Medulla oblongata (tissue), 1 donor: ENCODE measurements at regions not wholly inside any gene's neighbourhood (a gene's known extent, or its start where the extent isn't known, plus 50 kb on each side); places are given as distances from the start of the nearest gene placed in this dataset.
"Not testable (repeated sequence)": the region's sequence is repeated elsewhere in the genome, so short reads cannot be mapped to it uniquely, and the experiment has no call there.

ENCODE experiments used
- DNase-seq: peaks from one replicate; pipeline ENCODE4 v3.0.0-alpha.2; 2015; ENCODE audit errors: extremely low spot score

DNA sequence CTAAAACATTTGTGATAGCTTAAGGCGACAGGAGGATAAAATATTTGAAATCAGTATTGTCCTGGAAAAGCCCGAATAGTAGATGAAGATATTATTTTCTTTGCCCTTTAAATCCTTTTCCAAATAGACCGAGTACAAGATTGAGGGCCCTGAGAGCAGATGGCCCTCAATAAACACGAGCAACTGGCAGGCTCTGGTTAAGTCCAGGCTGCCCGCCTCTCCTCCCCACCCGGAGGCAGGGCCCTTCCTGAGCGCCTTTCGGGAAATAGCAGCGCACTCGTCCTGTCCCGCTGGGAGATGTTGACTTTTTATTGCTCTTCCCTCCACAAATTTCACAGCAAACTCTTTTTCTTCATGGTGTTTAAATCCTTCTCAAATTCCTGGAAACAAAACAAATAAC, 50.8 kb upstream of the MAX start:
- no peak for DNase-seq

DNA sequence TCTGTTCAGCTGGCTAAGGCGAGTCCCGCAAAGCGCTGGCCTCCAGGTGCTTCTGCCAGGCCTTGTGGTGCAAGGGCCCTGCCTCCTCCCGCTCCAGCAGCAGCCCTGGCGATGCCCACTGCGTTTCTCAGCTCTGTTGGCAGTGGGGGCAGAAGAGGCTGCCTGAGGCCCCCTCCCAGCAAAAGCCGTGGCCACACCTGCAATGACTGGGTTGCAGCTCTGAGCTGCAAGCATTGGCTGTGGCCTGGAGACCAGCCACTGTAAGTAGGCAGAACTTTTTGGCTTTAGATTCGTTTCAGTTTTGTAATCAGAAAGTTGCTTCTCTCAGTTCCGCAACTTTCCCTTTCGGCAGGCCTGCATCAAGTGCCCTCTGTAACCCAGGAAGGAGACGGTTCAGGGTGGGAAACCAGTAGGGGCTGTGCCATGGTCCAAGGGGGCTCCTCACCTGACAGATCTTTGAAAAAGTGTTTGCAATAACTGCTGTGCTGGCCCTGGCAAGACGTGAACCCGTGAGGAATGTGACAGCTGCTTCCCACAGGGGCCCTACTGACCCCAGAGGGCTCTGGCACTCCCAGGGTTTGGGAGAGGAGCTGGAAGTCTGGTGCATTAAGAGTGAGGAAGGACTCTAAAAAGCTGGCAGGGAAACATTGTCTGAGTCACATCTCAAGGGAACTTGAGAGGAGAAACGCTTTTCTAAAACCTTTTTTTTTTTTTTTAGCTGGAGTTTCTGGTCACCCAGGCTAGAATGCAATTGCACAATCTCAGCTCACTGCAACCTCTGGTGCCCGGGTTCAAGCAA, 54.5 kb upstream of the MAX start:
- peak; percentile 49 for DNase-seq

DNA sequence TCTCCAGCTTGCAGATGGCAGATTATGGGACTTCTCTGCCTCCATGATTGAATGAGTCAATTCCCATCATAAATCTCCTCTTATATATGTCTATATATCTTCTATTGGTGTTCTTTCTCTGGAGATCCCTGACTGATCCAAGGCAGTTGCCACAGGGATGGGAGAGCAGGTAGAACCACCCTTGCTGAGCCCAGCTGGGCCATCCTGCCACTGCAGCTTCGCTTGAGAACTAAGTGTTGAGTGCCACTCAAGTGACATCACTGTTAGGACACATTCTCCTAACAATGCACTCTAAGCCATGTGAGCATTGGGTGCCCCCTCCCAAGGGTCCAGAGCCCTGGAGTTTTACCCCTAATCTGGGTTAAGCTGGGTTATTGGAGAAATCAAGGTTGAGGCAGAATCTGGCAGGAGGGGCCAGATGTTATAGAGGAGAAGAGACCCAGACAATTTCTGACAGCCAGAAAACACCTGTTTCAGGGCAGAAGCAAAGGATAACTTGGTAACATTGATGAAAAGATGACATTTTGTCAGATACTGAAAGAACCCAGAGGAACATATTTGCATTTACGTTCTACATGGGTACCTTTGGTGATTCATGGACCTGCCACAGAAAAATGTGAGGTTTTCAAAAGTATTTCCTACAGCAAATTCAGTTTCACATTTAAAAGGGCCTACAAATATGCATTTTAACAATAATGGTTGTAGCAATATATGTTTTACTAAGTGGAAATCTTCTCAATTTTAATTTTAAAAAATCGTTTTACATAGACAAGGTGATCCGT, 57.2 kb upstream of the MAX start:
- DNase-seq, result no peak

DNA sequence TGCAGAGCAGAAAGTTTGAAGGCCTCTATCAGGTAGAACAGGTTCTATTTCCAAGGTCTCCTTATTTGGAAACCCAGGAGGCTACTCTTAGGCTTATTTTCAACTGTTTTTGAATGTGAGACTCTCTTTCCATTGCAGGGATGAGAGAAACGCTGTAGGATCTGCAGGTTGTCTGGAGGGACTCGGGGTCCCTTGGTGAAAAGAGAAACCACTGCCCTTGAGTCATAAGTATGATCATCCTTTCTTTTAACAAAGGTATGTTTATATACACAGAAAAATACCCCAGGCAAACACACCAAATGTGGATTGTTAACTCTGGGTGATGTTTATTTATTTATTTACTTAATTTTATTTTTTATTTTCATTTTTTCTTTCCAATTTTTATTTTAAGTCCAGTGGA, 57.8 kb upstream of the MAX start:
- DNase-seq, result no peak

DNA sequence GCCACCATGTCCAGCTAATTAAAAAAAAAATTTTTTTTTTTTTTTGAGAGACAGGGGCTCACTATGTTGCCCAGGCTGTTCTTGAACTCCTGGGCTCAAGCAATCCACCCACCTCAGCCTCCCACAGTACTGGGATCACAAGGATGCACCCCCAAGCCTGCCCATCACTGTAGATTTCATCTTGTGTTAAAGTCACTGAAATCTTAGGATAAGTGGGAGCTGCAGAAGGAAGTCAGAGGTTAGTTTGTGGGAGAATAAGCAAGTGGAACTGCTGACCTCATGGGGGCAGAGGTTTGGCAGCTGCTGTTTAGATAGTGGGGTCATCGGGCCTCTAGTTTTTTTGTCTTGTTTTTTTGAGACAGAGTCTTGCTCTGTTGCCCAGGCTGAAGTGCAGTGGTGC, 59.7 kb upstream of the MAX start:
- no peak for DNase-seq

DNA sequence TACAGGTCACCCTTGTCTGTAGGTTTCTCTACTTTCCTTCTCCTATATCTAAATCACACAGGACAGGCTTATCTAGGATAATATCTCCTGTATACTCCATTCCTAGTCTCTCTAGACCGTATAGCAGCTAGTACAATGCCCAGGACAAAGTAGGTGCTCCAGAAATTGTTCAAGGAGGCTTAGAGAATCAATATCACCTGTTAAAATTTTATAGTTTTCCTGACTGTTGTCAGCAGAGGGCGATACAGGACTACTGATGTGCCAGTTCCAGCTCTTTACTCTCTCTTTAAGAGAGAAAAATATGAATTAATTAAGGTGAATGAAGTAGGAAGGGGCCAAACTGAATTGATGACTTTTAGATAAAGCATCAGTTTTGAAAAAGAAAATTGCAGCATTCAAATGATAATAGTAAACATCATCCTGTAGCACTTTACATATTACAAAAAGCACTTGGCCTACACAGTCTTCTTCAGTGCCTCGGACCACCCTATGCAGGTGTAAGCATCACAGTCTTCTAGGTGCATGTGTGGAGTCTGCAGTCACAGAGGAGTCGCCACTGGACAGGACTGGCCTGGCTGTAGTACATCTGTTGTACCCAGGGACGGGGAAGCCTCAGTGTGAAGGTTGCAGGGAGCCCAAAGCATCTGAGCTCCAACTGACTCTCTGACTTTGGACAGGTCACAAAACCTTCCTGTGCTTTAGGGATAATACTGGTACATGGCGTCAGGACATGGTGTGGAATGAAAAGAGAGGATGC, 61.9 kb upstream of the MAX start:
- peak; percentile 78 for DNase-seq

DNA sequence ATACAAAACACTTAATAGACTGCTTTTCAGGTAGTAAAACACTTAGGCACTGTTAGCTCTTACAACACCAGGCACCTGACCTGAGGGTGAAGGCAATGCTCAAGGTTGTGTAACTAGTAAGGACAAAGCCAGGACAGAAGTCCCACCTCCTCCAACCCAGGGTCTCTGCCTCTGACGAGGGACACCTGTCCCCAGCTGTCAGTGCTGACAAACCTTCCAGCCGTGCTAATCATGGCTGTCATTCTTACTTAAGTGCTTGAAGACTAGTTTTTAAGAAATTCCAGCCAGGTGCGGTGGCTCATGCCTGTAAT, 62.5 kb upstream of the MAX start:
- DNase-seq, result no peak

DNA sequence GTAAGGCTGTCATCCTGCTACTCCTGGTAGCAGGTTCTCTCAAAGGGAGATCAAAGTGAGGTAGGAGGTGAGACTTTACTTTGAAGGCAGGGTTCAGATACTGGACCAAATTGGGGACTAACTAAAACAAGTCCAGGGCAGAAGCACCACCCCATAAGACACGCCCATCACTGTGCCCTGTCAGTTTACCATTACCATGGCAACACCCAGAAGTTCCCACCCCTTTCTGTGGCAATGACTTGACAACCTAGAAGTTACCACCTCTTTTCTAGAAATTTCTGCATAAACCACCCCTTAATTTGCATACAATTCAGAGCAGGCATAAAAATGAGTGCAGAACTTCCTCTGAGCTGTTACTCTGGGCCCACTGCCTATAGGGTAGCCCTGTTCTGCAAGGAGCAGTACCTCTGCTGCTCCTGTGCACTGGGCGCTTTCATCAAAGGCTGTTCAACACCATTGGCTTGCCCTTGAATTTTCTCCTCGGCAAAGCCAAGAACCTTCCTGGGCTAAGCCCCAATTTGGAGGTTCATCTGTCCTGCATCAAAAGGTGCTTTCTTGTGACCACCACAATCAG, 64.8 kb upstream of the MAX start:
- no peak for DNase-seq

DNA sequence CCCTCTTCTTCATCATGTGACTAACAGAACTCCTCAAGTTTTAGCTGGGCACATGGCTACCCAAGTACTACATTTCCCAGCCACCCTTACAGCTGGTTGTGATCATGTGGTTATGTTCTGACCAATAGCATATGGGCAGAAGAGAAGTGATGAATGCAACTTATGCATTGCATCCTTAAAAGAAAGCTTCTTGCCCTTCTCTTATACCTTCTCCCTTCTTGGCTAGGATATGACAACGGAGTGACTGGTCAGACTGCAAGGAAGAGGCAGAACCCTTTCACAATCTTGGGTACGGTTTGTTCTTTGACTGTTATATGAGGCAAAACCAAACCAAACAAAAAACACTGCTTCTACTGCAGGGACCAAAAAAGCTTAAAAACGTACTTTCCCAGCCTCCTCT, 66.5 kb upstream of the MAX start:
- DNase-seq, result peak; percentile 73

DNA sequence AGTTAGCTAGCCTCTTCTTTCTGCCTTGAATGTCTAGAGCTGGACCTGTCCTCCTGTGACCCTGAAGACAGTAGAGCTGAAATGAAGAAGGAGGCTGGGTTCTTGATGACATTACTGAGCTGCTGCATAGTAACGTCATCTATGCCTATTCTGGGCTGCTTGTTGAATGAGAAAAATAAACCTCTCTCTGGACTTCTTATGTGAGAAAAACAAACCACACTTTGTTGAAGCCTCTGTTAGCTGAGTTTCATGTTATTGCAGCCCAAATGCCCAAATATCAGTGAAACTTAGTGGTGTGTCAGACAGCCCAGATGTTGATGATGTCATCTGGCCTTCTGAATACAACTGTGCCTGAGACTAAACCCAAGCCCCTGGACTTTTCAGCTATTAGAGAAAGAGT, 67.0 kb upstream of the MAX start:
- peak; percentile 83 for DNase-seq

DNA sequence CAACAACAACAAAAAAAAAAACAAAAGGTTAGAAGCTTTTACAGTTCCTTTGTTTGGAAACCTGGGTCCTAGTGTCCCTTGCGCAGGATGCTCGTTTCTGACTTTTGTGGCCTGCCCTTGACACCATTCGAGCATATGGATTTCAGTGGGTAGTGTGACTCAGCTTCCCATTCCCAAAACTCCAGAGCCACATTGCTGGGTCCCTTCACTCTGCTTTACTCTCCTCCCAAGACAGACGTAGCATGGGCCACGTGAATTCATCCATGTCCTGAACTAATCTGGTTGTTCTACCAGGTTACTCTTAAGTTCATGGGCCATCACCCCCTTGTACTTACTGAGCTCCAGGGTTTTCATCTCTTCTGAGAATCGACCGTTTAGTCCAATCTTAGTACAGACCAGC, 68.0 kb upstream of the MAX start:
- DNase-seq, result peak; percentile 35

DNA sequence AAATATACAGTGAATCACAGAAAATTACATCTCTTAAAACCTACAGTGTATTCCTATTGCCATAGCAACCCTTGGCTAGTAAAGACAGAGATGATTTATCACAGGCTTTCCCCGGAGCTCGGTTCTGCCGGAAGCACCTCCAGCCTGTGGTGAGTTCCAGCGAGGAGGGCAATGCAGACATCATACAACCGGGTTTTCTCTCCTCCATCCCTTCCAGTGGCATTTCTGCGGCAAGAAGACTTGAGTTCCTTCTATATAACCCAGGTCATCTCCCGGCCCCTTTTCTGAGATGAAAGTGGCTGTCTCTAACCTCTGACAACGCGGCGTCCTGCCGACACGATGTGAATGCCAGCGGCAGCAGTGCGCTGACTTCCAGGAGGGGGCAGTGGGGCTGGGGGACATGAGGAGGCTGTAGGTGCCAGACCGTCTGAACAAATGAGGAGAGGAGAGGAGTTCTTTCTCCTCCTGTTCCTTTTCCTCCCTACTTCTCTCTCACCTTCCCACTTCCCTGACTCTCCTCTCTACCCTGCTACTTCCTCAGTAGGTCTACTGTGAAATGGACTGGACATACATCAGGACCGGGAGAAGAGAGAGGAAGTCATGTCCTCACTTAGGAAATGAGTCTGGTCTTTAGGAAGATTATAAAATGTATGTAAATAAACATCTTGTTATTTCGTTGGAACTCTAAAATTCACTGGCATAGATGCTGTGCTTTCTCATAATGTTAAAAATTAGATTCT, 68.6 kb upstream of the MAX start:
- DNase-seq, result peak; percentile 75

DNA sequence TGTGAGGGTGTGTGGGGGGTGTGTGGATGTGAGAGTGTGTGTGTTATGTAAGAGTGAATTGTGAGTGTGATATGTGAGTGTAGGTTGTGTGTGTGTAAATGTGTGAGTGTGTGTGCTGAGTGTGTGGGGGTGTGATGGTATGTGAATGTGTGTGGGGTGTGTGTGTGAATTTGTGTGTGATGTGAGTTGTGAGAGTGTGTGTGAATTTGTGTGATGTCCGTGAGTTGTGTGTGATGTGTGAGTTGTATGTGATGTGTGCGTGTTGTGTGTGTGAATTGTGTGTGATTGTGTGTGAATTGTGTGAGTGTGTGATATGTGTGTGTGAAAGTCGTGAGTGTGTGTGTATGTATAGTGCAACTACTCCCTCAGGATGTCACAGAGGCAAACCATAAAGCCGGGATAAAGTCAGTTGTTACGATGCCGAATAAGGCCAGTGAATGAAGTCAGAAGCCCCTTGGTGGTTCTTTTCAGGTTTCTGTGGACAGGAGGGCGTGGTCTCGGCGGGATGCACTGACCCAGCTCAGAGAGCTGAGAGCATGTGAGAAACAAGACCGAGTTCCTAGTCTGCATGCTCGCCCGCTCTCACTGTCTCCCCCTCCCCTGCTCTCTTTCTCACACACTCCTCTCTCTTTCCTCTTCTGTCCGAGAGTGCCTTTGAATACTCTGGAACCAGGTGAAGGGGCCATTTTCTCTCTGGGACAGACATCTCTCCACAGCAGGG, 71.8 kb upstream of the MAX start:
- peak; percentile 43 for DNase-seq

DNA sequence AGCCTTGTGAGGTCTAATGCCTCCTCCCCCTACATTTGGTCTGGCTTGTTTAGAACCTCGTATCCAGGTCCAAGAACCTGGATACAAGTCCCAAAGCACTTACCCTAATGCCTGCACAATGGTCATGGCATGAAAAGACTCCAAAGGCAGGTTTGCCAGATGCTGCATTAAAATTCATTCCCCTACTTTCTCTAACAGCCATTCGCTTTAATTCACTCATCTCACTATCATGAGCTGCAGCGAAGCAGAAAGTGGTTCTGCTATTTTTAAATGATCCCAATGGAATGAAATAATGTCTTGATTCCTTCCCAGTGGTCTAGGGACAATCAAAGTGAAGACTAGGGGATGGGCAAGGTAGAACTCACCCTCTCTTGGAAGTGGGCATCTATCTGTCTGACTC, 72.5 kb upstream of the MAX start:
- no peak for DNase-seq

DNA sequence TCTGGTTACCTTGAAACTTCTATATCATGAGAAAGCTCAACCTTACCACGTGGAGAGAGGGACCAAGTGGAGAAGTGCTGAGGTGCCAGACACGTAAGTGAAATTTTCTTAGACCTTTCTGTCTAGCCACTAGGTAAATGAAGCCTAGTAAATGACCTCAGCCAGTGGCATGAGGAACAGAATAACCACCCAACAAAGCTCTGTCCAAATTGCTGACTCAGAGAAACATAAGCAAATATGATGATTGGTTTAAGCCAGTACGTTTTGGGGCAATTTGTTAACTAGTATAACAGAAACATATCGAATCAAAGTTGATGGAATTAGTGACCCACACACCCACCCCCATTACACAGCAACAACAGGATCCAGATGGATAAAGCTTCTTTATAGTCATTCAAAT, 75.2 kb upstream of the MAX start:
- DNase-seq, result no peak

DNA sequence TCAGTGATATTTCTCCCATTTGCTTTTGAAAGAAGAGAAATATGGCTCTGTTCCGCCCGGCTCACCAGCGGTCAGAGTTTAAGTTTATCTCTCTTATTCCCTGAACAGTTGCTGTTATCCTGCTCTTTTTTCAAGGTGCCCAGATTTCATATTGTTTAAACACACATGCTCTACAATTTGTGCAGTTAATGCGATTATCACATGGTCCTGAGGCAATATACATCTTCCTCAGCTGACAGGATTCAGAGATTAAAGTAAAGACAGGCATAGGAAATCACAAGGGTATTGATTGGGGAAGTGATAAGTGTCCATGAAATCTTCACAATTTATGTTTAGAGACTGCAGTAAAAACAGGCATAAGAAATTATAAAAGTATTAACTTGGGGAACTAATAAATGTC, 76.9 kb upstream of the MAX start:
- DNase-seq, result not testable (repeated sequence)

DNA sequence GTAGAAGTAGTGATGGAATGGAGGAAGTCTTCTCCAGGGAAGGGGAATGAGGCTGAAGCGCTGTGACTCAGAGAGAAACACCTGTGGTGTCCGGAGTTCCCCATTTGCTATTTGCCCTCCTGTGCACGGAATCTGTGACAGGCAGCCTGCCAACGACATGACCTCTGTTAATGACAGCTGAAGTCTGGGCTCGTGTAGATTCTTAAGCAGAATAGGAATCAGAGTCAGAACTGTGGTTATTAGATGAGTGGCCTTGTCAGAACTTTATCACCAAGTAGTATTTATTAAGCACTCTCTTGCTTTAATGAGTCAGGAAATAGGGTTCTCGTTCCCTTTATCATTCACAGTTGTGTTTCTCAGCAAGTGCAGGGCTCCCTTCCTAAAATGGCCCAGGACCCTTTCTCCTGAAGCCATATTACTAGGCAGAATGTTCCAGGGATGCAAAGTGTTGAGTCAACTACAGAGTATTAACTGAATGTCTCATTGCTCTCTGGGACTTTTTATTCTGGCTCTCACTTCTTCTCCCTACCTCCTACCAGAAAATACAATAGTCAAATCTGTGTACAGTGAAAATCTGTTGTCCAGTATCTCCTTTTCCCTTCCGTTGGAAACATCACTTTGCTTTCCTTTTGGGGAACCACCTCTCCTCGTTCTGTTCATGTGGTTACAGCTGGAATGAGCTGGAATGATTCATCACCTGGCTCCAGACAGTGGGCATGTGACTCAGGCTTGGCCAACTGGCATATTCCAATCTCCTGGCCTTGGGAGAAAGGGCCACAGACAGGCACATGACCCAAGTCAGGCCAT, 77.8 kb upstream of the MAX start:
- no peak for DNase-seq

DNA sequence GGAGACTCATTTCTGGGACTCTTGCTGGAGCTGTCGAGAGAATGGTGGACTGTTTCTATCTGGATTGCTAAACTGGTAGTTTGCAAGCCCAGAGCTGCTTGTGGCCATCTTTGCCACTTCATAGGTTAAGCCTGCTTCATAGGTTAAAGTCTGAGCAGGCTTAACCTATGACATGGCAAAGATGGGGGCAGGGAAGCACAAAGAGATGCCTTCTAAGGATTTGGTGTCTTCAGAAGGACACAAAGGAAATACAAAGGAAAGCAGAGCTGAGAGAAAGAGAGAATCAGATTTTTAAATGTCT, 78.4 kb upstream of the MAX start:
- no peak for DNase-seq

DNA sequence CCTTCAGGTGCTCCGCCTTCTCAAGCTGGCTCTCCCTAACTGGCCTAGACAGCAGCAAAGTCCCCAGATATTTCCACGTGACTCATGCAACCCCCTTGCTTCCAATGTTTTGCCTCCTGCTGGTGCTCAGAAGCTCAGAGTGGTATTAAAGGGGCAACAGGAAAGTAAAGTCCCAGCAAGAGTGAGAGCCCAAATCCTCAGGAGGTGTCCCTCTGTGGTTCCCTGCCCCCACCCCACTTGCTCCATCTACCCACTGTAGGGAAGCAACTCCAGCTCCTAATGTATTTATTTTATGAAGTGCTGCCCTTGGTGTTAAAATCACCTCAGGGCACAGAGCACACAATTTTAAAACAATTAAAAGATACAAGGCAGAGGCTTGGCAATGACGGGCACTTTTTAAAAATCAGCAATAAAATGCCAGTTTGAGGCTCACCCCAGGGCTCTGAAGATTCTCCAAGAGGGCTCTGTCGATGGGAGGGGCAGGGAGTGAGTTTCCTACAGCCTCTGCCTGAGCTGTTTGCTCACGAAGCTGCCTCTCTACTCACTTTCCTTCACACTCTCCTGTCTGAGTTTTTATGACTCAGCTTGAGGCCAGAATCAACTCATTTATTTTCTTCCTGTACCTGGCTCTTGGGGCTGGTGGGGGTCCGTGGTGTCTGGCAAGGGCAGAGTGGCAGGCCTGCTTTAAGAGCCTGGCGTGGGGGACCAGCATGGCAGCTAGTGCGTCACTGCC, 81.9 kb upstream of the MAX start:
- no peak for DNase-seq

DNA sequence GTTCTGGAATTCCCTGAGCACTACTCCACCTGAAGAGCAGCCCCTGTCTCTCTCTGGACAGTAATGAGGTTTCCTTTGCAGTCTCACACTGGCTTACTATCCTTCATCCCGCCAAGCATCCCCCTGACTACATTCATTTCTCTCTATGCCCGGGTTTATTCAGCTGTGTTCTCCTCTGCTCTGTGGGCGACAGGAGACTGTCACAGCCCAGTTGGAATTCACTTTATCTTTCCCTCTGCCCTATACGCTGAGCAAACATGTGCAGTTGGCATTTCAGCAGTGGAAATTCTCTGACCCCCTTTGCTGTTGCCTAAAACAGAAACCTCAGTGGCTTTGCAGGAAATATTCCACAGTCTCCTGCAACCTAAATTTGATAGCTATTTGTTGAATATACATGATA, 83.5 kb upstream of the MAX start:
- no peak for DNase-seq
